GM19351 (cell line): ENCODE measurements at regions not wholly inside any gene's neighbourhood (a gene's known extent, or its start where the extent isn't known, plus 50 kb on each side); places are given as distances from the start of the nearest gene placed in this dataset.
"Not testable (repeated sequence)": the region's sequence is repeated elsewhere in the genome, so short reads cannot be mapped to it uniquely, and the experiment has no call there.

Experiments used
- ATAC-seq: cut with Tn5 transposase; IDR thresholded peaks from one replicate; pipeline ENCODE4 v1.9.1; 2021; ENCODE audit warnings: mild to moderate bottlenecking, moderate library complexity; ENCODE audit not compliant: unreplicated experiment

GRCh38 chr3:182389071-182389815 lies 404.1 kb upstream of the ATP11B start:
- ATAC-seq: no peak

GRCh38 chr3:182390421-182390820 lies 402.9 kb upstream of the ATP11B start:
- ATAC-seq: no peak

- ATAC-seq: no peak
These were observed 400.9 kb upstream of the ATP11B start for GRCh38 chr3:182392182-182392937.

GRCh38 chr3:182393151-182393550 lies 400.2 kb upstream of the ATP11B start:
- ATAC-seq: no peak

GRCh38 chr3:182393830-182394367 lies 399.4 kb upstream of the ATP11B start:
- no peak for ATAC-seq

GRCh38 chr3:182397164-182397563 lies 396.1 kb upstream of the ATP11B start:
- ATAC-seq: no peak

- no peak for ATAC-seq
These were observed 393.1 kb upstream of the ATP11B start for GRCh38 chr3:182399978-182400737.

GRCh38 chr3:182400838-182401237 lies 392.5 kb upstream of the ATP11B start:
- ATAC-seq: no peak

GRCh38 chr3:182404031-182404430 lies 389.3 kb upstream of the ATP11B start:
- no peak for ATAC-seq

- no peak for ATAC-seq
These were observed 387.5 kb upstream of the ATP11B start for GRCh38 chr3:182405759-182406158.

- ATAC-seq: no peak
These were observed 386.5 kb upstream of the ATP11B start for GRCh38 chr3:182406786-182407185.

- no peak for ATAC-seq
These were observed 383.3 kb upstream of the ATP11B start for GRCh38 chr3:182410051-182410450.

- no peak for ATAC-seq
These were observed 381.2 kb upstream of the ATP11B start for GRCh38 chr3:182412066-182412465.

GRCh38 chr3:182413061-182413460 lies 380.2 kb upstream of the ATP11B start:
- ATAC-seq: no peak

GRCh38 chr3:182413682-182414081 lies 379.6 kb upstream of the ATP11B start:
- ATAC-seq: no peak

- ATAC-seq: no peak
These were observed 378.7 kb upstream of the ATP11B start for GRCh38 chr3:182414586-182414985.

GRCh38 chr3:182420741-182421140 lies 372.6 kb upstream of the ATP11B start:
- no peak for ATAC-seq

- no peak for ATAC-seq
These were observed 369.3 kb upstream of the ATP11B start for GRCh38 chr3:182424006-182424405.

GRCh38 chr3:182425926-182426718 lies 367.2 kb upstream of the ATP11B start:
- not testable (repeated sequence) for ATAC-seq

- not testable (repeated sequence) for ATAC-seq
These were observed 361.3 kb upstream of the ATP11B start for GRCh38 chr3:182431972-182432371.
